Astrocyte (in vitro differentiated cells and primary cell): ENCODE measurements at regions not wholly inside any gene's neighbourhood (a gene's known extent, or its start where the extent isn't known, plus 50 kb on each side); places are given as distances from the start of the nearest gene placed in this dataset.

Experiments used
- EZH2 ChIP-seq: IDR thresholded peaks from 2 replicates; pipeline ENCODE4 v1.6.1; 2012; ENCODE audit warnings: mild to moderate bottlenecking, low read length, inconsistent platforms; ENCODE audit not compliant: insufficient read depth
- TF ChIP-seq, protein P1 (sequence below): IDR thresholded peaks from 2 replicates; pipeline ENCODE4 v1.5.1; 2011; ENCODE audit warnings: low read depth, mild to moderate bottlenecking, inconsistent platforms, low read length, moderate library complexity; ENCODE audit not compliant: insufficient read depth

DNA sequence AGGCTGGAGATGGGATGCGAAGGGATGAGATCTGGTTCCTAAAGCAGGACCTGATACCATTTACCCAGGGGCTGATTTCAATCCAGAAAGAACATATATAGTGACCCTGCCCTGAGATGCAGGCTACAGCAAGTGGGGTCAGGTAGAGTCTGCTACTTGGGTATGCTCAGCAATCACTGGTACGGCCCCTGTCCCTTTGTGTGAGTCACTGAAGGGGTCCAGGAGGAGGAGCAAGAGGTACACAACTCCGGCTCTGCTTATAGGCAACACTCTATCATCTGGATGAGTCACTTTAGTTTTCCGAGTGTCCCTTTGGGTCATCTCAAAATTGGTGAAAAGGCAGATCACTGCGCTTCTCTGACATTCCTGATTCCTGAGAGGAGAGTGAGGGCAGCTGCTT, 79.6 kb upstream of the SORCS1 start:
- TF ChIP-seq, protein P1, sequence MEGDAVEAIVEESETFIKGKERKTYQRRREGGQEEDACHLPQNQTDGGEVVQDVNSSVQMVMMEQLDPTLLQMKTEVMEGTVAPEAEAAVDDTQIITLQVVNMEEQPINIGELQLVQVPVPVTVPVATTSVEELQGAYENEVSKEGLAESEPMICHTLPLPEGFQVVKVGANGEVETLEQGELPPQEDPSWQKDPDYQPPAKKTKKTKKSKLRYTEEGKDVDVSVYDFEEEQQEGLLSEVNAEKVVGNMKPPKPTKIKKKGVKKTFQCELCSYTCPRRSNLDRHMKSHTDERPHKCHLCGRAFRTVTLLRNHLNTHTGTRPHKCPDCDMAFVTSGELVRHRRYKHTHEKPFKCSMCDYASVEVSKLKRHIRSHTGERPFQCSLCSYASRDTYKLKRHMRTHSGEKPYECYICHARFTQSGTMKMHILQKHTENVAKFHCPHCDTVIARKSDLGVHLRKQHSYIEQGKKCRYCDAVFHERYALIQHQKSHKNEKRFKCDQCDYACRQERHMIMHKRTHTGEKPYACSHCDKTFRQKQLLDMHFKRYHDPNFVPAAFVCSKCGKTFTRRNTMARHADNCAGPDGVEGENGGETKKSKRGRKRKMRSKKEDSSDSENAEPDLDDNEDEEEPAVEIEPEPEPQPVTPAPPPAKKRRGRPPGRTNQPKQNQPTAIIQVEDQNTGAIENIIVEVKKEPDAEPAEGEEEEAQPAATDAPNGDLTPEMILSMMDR, result no peak
- TF ChIP-seq EZH2, result no peak
